Suprapubic skin (tissue), 4 donors: ENCODE measurements at regions not wholly inside any gene's neighbourhood (a gene's known extent, or its start where the extent isn't known, plus 50 kb on each side); places are given as distances from the start of the nearest gene placed in this dataset.

Experiments used
- EP300 ChIP-seq: sonication (generic); formaldehyde crosslinking; IDR thresholded peaks from one replicate; pipeline ENCODE4 v1.6.1; 2017; ENCODE audit warnings: antibody characterized with exemption
- POLR2A ChIP-seq, 2 donors: fragments of 450-650 bp; IDR thresholded peaks; one replicate each; pipeline ENCODE4 v1.6.1; 2017; ENCODE audit warnings: antibody characterized with exemption in 2 of 2, mild to moderate bottlenecking in 2 of 2, moderate library complexity in 2 of 2
- POLR2AphosphoS5 ChIP-seq, 3 donors: sonication (generic); formaldehyde crosslinking; IDR thresholded peaks; one replicate each; pipeline ENCODE4 v1.6.1; 2017; ENCODE audit warnings: antibody characterized with exemption in 3 of 3
- TF ChIP-seq, protein P1 (sequence below), 2 donors: fragments of 200-600 bp in 1 of 2; fragments of 450-650 bp in 1 of 2; sonication (generic) in 1 of 2; IDR thresholded peaks; one replicate each; pipeline ENCODE4 v1.5.1; 2016 to 2019; ENCODE audit warnings: antibody characterized with exemption in 2 of 2, mild to moderate bottlenecking in 1 of 2, moderate library complexity in 1 of 2

DNA sequence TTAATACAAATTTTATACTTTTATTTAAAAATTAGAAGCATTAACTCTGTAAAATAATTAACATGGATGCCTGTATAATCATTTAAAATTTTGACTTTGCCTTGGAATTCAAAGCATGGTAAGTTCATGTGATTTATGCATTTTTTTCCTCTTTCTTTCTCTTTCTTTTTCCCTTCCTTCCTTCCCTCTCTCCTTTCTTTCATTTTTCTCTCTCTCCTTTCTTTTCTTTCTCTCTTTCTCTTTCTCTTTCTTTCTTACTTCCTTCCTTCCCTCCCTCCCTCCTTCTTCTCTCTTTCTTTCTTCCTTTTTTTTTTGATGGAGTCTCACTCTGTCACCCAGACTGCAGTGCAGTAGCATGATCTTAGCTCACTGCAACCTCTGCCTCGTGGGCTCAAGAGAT lies 53.8 kb upstream of the P3H2 start:
- TF ChIP-seq, protein P1, sequence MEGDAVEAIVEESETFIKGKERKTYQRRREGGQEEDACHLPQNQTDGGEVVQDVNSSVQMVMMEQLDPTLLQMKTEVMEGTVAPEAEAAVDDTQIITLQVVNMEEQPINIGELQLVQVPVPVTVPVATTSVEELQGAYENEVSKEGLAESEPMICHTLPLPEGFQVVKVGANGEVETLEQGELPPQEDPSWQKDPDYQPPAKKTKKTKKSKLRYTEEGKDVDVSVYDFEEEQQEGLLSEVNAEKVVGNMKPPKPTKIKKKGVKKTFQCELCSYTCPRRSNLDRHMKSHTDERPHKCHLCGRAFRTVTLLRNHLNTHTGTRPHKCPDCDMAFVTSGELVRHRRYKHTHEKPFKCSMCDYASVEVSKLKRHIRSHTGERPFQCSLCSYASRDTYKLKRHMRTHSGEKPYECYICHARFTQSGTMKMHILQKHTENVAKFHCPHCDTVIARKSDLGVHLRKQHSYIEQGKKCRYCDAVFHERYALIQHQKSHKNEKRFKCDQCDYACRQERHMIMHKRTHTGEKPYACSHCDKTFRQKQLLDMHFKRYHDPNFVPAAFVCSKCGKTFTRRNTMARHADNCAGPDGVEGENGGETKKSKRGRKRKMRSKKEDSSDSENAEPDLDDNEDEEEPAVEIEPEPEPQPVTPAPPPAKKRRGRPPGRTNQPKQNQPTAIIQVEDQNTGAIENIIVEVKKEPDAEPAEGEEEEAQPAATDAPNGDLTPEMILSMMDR (IDR thresholded peaks at IDR 0.05), result no peak
- TF ChIP-seq POLR2AphosphoS5 (IDR thresholded peaks at IDR 0.05) (no peak), POLR2A (IDR thresholded peaks at IDR 0.05) (no peak), EP300 (no peak)
